NOMO-1 treated with DMSO at 0.1 percent for 48 hours (cell line): ENCODE measurements at regions not wholly inside any gene's neighbourhood (a gene's known extent, or its start where the extent isn't known, plus 50 kb on each side); places are given as distances from the start of the nearest gene placed in this dataset.

Experiments used
- DNase-seq: peaks from one replicate; lab custom pipeline; 2025; ENCODE audit not compliant: unreplicated experiment; lab: John Stamatoyannopoulos, UW

- DNase-seq, result no peak
Measured at GRCh38 chr4:136863756-136864155, 668.5 kb downstream of the PCDH18 start.

DNA sequence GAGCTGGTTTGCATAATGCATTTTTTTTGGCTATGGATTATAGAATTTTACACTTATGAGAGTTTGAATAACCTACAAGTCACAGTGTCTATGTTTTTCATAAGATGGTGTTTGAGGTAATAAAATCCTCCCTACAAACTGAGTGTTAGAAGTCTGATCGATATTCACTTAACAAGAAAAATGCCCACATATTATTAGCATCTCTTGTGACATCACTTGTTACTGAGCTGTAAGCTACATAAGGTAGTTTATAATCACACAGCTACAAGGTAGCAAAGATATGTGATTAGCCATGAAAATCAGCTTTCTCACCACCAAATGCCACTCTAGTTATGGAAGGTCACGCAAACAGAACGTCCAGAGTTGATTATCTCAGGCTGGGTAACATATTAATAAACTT is 669.6 kb downstream of the PCDH18 start:
- no peak for DNase-seq

GRCh38 chr4:136861091-136861490 is 671.2 kb downstream of the PCDH18 start:
- DNase-seq, result no peak

DNA sequence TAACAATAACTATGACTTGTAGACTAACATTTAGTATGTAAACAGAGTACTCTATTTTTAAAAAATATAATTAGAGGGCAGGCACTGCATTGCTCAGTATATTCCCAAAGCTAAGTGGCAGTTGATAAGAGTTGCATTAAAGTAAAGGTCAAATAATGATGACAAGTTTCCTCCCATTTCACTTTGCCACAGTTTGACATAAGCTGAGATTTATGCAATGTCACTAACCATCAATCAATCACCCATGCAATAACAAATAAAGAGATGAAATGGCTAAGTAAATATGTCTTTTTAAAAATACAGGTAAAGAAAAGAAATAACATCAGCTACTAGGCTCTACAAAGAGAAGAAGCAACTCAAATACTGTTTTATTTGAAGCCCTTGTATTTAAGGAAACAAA is 673.4 kb downstream of the PCDH18 start:
- no peak for DNase-seq

DNA sequence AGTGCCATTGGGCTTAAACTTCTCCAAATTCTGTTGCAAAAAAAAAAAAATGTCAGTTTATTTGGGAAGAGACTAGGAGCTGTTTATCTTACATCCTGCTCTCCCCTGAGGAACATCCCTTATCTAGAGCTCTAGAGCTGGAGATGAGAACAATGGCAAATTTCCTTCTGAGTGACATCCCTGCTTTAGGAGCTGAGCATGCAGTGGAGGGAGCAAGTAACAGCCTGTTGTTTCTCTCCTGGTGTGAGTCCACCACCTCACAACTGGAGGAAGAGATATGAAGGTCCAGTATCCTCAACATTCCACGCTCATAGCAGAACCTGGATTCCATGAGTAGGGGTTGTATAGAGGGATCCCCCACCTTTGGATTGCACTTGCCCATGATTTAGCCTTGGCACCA is 676.4 kb downstream of the PCDH18 start:
- no peak for DNase-seq

DNA sequence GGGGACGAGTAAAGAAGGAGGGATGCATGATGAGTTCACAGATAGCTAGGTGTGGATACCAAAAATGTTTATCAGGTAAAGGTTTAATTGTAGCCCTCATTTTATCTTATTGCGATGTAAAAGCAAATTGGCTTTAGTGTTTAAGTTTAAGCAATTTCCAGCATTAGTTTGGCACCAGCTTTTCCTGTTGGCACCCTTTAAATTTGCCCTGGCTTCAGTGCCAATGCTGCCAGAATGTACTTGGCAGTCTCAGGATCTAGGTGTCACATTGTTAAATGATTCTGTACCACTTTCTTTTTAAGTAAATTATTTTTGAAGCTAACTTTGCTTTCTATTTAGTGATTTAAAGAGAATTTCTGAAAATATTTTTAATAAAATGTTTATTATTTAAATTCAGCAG is 681.8 kb downstream of the PCDH18 start:
- no peak for DNase-seq

DNA sequence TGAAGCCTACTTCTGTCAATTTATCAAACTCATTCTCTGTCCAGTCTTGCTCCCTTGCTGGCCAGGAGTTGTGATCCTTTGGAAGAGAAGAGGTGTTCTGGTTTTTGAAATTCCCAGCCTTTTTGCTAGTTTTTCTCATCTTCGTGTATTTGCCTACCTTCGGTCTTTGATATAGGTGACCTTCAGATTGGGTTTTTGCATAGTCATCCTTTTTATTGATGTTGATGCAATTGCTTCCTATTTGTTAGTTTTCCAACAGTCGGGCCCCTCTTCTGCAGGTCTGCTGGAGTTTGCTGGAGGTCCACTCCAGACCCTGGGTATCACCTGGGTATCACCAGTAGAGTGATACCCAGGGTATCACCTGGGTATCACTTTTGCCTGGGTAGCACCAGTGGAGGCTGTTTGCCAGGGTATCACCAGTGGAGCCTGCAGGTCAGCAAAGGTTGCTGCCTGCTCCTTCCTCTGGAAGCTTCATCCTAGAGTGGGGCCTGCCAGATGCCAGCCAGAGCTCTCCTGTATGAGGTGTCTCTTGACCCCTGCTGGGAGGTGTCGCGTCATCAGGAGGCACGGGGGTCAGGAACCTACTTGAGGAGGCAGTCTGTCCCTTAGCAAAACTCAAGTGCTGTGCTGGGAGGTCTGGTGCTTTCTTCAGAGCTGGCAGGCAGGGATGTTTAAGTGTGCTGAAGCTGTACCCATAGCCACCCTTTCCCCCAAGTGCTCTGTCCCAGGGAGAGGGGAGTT is 684.2 kb downstream of the PCDH18 start:
- DNase-seq, result no peak

GRCh38 chr4:136841526-136841925 is 690.8 kb downstream of the PCDH18 start:
- DNase-seq, result no peak

- DNase-seq, result no peak
Measured at GRCh38 chr4:136838607-136839006, 693.7 kb downstream of the PCDH18 start.

DNA sequence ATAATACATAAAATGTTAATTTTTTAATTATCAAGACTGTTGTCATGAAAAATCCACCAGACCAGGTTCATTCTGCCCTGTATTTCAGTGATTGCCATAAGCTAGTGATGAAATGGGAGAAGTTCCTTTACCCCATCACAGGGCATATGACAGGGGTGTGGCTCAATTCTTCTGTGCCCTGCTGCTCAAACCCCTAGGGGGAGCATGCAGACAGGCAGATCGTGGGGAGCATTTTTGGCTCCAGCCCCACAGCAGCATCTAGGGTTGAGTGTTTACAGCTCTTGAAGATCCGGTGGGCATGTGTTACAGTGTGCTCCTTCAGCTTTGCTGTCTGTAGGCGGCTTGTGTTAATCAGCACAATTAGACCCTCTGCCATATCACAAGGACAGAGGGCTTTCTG is 700.7 kb downstream of the PCDH18 start:
- no peak for DNase-seq

DNA sequence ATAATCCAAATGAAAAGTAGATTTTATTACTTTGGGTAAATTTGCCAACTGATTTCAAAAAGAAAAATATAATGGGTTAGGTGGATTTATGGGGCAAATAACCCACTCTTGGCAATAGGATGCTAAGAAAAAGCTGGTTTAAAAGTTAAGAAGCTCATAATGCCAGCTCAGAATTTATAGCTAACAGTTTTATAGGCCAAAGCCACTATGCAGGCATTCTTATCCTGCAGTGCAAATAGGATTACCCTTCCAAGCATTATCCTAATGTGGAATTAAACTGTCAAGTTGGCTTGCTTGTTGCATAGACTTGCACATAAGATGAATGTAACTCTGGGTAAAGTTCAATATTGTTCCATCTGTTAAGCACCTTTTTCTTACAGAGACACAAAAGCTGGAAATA is 703.0 kb downstream of the PCDH18 start:
- no peak for DNase-seq

DNA sequence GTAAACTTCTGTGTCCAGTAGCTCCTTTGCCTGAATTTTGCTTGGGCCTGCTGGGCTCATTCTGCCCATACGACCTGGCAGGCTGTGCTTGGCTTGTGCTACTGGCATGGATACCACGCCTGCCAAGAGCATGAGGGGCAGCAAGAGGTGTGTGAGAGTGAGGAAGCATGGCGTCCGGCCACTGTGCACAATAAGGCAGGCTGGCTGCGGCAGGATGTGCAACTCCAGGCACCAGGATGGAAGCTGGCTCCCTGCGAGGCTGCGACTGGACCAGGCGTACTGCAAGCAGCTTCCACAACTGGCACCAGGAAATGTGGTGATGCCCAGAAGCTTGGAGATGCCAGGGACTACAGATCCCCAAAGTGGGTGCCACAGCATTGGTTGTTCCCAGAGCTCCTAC is 709.3 kb downstream of the PCDH18 start:
- no peak for DNase-seq

- DNase-seq, result no peak
Measured at GRCh38 chr4:136818811-136819330, 713.4 kb downstream of the PCDH18 start.

GRCh38 chr4:136812100-136812880 is 720.0 kb downstream of the PCDH18 start:
- no peak for DNase-seq

DNA sequence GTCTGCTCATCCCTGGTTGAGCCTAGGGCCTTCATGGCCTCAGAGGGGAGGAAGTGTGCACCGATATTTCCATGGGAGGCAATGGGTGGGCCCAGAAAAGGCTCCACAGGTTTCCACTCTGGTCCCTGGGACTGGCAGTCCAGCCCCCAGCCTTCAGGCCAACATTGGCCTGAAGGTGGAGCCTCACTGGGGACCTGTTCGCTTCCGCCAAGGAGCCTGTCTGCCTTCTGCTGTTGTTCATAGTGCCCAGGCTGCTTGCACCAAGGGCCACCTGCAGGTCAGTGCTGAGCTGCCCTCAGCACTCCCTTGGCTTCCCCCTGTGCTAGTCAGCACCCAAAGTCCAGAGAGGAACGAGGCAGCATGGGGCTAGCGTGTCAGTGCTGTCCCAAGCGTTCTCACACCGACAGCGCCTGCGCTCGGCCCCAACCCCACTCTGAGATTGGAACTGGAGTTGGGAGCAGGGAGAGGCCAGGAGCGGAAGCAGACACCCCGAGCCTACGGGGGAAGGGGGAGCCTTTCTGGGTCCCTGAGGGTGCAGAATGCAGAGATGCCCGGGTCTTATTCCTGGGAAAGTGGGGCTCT is 720.7 kb downstream of the PCDH18 start:
- DNase-seq, result no peak

- no peak for DNase-seq
Measured at GRCh38 chr4:136810626-136811025, 721.7 kb downstream of the PCDH18 start.

DNA sequence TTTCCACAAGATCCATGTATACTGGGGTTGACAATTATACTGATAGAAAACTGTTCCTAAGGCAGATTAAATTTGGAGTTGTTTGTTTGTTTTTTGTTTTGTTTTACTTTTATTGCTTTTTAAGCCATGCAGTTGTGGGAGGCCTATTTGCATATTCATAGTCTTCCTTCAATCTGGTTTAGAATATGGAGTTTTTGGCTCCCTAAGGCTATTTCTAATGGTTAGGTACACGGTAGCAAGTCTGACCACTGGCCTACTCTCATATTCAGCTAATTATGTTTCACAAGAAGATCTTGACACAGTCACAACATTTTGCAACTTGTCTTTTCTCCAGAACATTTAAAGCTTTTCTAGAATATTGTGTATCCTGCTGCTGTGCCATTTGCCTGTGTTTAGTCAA is 725.5 kb downstream of the PCDH18 start:
- DNase-seq, result no peak

GRCh38 chr4:136805617-136806016 is 726.7 kb downstream of the PCDH18 start:
- no peak for DNase-seq

DNA sequence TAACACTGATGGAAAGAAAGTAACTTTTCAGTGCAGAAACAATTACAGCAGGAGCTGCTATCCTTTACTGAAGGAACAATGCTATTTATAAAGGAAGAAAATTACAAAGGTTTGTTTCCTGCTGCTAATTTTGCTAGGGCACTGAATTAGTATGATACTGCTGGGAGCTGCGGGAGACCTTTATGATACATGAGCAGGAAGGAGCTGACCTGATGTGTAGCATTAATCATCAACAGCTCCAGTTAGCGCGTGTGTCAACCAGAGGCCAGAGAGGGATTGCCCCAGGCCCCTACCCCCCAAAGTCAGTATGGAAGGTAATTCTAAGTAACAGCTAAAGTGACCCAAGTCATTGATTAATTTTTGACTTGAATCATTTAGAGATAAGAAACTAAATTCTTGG is 728.9 kb downstream of the PCDH18 start:
- no peak for DNase-seq

GRCh38 chr4:136800248-136800647 is 732.0 kb downstream of the PCDH18 start:
- DNase-seq, result no peak

DNA sequence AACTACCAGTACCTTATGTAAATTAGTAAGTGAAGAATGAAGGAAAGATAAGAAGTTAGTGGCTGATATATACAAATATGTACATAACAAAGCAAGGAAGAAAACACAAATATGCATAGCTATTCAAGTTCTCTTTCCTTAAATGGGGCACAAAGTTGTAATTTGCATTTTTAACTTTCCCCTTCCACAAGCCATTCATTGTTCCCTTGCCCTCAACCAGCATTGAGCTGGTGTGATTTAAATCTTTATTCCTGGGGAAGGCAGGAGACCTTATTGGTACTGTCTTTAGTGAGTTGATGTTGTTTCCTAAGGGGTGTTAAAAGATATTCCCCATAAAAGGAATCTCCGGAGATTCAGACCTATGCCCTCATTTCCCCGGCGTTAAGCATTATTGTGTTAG is 735.3 kb downstream of the PCDH18 start:
- no peak for DNase-seq

DNA sequence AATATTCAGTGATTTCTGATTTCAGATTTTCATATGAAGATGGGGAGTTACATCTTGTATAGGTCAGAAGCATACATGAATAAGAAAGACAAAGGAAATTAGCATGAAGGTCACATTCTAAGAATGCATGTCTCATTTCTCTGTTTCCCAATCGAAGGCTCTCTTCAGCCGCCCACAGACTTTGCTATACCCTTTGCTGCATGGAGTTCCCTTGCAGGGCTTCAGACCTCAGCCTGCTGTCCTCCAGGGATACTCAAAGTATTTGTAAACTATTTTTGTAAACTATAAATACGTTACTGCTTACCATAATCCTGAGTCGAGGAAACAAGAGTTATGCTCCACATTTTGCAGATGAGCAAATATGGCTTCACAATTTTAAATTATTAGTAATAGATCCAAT is 738.4 kb downstream of the PCDH18 start:
- DNase-seq, result no peak
